ENCODE measurements at regions not wholly inside any gene's neighbourhood (a gene's known extent, or its start where the extent isn't known, plus 50 kb on each side); places are given as distances from the start of the nearest gene placed in this dataset.

DNA sequence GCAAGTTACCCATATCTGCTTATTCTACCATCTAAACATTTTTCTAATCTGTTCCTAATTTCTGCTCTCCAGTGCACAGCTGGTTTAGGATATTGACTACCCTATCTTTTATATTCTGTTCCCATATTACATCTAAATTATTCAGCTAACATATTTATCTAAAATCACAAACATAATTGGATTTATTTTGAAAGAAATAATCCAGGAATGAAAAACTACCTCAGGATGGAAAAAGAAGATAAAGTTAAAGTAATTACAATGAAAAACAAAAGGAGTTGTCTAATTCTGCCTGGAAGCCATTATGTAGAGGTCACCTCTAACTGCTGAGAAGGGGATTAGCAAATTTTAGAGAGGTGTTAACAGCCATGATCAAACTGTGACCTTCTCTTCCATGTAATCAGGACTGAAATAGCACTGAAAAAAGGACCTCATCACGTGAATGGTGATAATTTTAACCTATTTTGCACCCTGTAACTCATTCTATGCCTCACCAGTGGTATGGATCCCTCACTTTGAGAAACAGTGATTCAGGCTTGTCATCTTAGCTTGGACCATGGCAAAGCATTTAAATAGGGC is 653.3 kb downstream of the CDH11 start:
- no peak for TF ChIP-seq Cebpa-rat (IDR thresholded peaks at IDR 0.05)
- Histone ChIP-seq H3K27me3 (no peaks in the 10 kb centered on the region), H3K36me3 (no peaks in the 10 kb centered on the region), H3K9ac (no peak overlapping the region), H3K4me1 (no peaks in the 10 kb centered on the region), H4K20me1 (no peaks in the 10 kb centered on the region), H3K4me3 (no peak overlapping the region), H3K4me2 (no peak overlapping the region), H3K27ac (no peak overlapping the region), H3K9me3 (no peaks in the 10 kb centered on the region)

DNA sequence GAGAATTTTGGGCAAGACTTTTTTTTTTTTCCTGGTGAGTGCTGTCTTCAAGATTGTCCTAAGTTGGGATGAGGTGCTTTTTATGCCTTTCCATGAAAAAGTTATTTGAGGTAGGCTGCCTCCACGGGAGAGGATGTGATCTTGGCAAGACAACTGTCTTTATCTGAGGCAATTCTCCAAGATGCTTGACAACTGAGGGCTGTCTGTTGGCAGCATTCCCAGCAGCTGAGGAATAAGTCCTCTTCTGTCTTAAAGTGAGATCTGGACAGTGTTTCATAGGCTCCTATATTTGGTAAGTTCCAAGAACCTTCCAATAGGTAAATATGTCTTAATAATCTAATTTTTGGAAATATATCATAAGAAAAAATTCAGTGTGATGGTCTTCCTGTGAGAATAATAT is 662.0 kb downstream of the CDH11 start:
- no peak overlapping the region for H3K27ac ChIP-seq
- H3K36me3 ChIP-seq: no peaks in the 10 kb centered on the region
- no peak overlapping the region for H3K9ac ChIP-seq
- no peaks in the 10 kb centered on the region for H3K9me3 ChIP-seq
- no peaks in the 10 kb centered on the region for H3K27me3 ChIP-seq
- no peak for TF ChIP-seq Cebpa-rat (IDR thresholded peaks at IDR 0.05)
- no peak overlapping the region for H3K4me3 ChIP-seq
- H4K20me1 ChIP-seq: no peaks in the 10 kb centered on the region
- no peaks in the 10 kb centered on the region for H3K4me1 ChIP-seq
- no peak overlapping the region for H3K4me2 ChIP-seq

DNA sequence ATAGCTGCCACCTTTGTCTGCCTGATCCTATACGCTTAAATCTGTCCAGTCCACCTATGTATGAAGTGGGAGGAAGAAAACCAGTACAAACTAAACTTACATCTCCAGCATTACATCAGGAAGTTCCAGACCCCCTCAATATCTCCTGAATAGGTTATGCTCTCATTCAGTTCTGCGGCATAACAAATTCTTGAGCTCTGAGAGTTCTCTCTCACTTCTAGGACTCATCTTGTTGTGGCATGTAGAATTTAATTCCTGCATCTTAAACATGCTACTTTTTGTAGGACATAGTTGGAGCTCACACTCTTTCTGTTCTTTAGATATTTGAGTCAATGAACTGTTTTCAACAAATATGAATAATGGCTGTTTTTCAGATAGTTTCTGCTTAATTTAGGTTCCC is 662.5 kb downstream of the CDH11 start:
- Histone ChIP-seq H3K4me2 (no peak overlapping the region), H3K36me3 (no peaks in the 10 kb centered on the region), H3K4me3 (no peak overlapping the region), H3K9ac (no peak overlapping the region), H3K4me1 (no peaks in the 10 kb centered on the region), H3K27me3 (no peaks in the 10 kb centered on the region), H4K20me1 (no peaks in the 10 kb centered on the region), H3K27ac (no peak overlapping the region), H3K9me3 (no peaks in the 10 kb centered on the region)
- TF ChIP-seq Cebpa-rat (IDR thresholded peaks at IDR 0.05): no peak

DNA sequence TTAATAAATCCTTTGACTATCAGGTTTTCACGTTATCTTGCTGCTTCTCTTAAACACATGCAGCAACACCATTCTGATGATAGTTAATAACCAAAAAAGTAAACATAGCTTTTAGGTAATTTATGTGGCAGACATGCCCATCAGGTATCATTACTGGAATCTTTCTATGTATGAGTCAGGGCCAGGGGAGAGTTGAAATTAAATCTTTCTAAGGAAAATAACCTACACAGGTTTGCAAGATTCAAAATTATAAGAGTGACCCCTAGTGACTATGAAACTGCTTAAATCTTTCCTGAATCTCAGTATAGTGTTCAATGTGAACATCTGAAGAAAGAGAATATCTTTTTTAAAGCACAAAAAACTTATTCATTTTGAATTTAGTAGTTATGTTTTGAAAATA is 666.6 kb downstream of the CDH11 start:
- H4K20me1 ChIP-seq: no peaks in the 10 kb centered on the region
- no peaks in the 10 kb centered on the region for H3K4me1 ChIP-seq
- H3K4me3 ChIP-seq: no peak overlapping the region
- no peak overlapping the region for H3K9ac ChIP-seq
- no peaks in the 10 kb centered on the region for H3K36me3 ChIP-seq
- no peak overlapping the region for H3K4me2 ChIP-seq
- H3K27me3 ChIP-seq: no peaks in the 10 kb centered on the region
- no peak overlapping the region for H3K27ac ChIP-seq
- no peak for TF ChIP-seq Cebpa-rat (IDR thresholded peaks at IDR 0.05)
- no peaks in the 10 kb centered on the region for H3K9me3 ChIP-seq

DNA sequence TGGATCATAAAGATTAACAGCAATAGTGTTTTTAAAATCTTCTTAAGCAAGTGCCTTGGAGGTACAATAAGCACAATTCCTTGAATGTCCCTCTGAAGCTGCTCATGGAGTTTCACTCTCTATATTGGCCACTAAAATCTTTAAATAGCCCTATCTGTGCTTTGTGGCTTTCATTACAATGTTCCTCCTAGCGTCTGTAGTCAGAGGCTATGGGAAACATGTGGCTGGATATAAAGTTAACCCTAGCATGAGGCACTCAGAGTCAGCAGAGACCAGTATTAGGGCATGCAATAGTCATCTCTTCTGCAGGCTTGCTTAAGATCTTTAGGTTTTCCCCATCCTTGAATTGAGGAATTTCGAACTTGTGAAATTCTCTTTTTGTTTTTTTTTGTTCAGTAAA is 668.2 kb downstream of the CDH11 start:
- Histone ChIP-seq H3K27ac (no peak overlapping the region), H3K4me2 (no peak overlapping the region), H3K4me1 (no peaks in the 10 kb centered on the region), H3K9me3 (no peaks in the 10 kb centered on the region), H3K27me3 (no peaks in the 10 kb centered on the region), H3K9ac (no peak overlapping the region), H3K36me3 (no peaks in the 10 kb centered on the region), H3K4me3 (no peak overlapping the region), H4K20me1 (no peaks in the 10 kb centered on the region)
- no peak for TF ChIP-seq Cebpa-rat (IDR thresholded peaks at IDR 0.05)

DNA sequence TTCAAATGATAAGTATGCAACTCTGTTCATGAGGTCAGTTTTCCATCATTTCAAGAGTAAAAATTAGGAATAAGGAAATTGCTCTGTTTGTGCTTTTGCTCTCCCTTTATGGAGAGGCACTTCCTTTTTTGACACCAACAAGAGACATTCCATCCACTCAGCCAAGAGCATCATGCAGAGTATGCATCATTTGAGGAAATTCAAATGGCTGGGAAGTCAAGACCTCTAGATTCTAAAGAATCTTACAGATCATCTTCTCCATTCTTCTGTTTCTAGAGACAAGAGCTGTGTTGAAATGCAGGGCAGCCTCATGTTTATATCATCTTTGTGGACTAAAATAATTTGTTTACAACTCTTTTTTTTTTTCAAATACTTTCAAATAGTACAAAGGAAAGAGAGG is 669.4 kb downstream of the CDH11 start:
- Histone ChIP-seq H3K9ac (no peak overlapping the region), H3K4me1 (no peaks in the 10 kb centered on the region), H4K20me1 (no peaks in the 10 kb centered on the region), H3K36me3 (no peaks in the 10 kb centered on the region), H3K4me2 (no peak overlapping the region), H3K27ac (no peak overlapping the region), H3K4me3 (no peak overlapping the region), H3K9me3 (no peaks in the 10 kb centered on the region), H3K27me3 (no peaks in the 10 kb centered on the region)
- no peak for TF ChIP-seq Cebpa-rat (IDR thresholded peaks at IDR 0.05)

DNA sequence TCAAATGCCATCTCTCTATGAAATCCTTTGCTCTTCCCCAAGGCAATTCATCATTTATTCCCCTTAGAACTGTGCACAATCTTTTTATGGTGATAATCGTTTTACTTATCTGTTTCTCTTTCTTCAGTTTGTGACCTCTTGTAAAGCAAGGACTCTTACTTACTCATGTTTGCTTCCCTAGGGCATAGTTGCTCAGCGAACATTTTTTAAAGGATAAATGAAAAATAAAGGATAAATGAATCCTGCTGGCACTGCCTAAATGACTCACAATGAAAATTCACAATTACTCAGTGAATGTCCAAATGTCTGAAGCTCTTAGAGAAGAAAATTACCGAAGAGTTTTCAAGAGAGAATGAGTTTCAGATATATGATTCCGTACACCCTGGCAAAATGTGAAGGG is 671.7 kb downstream of the CDH11 start:
- Histone ChIP-seq H3K36me3 (no peaks in the 10 kb centered on the region), H3K27ac (no peak overlapping the region), H3K9me3 (no peaks in the 10 kb centered on the region), H3K4me2 (no peak overlapping the region), H3K4me1 (no peaks in the 10 kb centered on the region), H3K4me3 (no peak overlapping the region), H4K20me1 (no peaks in the 10 kb centered on the region), H3K9ac (no peak overlapping the region), H3K27me3 (no peaks in the 10 kb centered on the region)
- TF ChIP-seq Cebpa-rat (IDR thresholded peaks at IDR 0.05): no peak

DNA sequence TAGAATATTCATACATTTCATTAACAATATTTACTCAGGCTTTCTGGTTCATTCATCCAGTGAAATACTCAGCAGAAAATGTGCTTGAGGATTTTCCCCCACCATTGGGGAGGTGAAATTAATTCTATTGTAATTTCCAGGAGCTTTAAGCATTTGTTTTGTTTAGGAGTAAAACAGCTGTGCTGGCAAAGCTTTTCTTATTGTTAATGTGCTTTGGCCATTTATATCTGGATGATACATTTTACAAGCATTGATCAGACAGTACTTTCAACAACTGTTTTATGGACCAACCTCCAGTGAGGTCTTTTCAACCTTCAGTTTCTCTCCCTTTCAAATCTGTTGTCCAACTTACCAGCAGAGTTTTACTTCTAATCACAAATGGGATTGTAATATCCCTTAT is 672.4 kb downstream of the CDH11 start:
- Histone ChIP-seq H3K4me1 (no peaks in the 10 kb centered on the region), H3K4me3 (no peak overlapping the region), H3K27me3 (no peaks in the 10 kb centered on the region), H3K27ac (no peak overlapping the region), H3K36me3 (no peaks in the 10 kb centered on the region), H3K9me3 (no peaks in the 10 kb centered on the region), H3K9ac (no peak overlapping the region), H4K20me1 (no peaks in the 10 kb centered on the region), H3K4me2 (no peak overlapping the region)
- TF ChIP-seq Cebpa-rat (IDR thresholded peaks at IDR 0.05): no peak

DNA sequence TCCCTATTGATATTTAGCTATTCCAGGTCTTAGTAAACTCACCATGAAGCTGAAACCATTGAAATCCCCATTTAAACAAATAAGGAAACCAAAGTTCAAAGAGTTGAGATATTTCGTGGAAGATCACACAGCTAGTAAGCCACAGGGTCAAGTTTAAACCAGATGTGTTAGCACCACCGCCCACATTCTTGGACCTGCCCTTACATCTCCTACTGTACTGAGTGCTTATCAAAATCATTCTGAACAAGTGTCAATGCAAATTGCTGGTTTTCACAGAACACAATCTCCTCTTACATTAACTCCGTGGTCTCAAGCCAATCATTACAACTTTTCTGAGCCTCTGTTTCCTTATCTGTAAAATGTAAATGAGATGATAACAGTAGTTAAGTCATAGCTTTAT is 676.2 kb downstream of the CDH11 start:
- no peak for TF ChIP-seq Cebpa-rat (IDR thresholded peaks at IDR 0.05)
- no peaks in the 10 kb centered on the region for H3K36me3 ChIP-seq
- H3K27me3 ChIP-seq: no peaks in the 10 kb centered on the region
- no peak overlapping the region for H3K27ac ChIP-seq
- H4K20me1 ChIP-seq: no peaks in the 10 kb centered on the region
- no peak overlapping the region for H3K4me3 ChIP-seq
- H3K4me2 ChIP-seq: no peak overlapping the region
- H3K9me3 ChIP-seq: no peaks in the 10 kb centered on the region
- no peaks in the 10 kb centered on the region for H3K4me1 ChIP-seq
- H3K9ac ChIP-seq: no peak overlapping the region

DNA sequence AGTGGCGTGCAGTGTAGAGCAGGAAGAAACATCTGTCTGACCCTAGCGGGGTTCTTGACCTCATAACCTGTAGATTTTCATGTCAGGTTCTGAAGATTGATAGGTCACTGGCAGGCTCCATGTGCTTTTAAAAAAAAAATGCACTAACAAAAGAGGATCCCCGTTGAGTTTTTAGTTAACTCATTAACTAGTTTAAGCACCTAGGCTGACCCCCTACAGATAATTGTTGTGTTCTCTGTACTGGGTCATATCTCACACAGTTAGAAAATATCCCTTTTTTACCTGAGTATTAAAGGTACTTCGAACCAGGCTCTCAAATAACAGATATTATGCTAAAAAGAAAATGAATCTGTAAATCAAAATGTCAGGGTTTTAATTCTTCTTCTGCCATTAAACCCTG is 676.6 kb downstream of the CDH11 start:
- H3K4me3 ChIP-seq: no peak overlapping the region
- H4K20me1 ChIP-seq: no peaks in the 10 kb centered on the region
- no peak for TF ChIP-seq Cebpa-rat (IDR thresholded peaks at IDR 0.05)
- H3K4me2 ChIP-seq: no peak overlapping the region
- no peaks in the 10 kb centered on the region for H3K9me3 ChIP-seq
- no peaks in the 10 kb centered on the region for H3K36me3 ChIP-seq
- no peaks in the 10 kb centered on the region for H3K4me1 ChIP-seq
- H3K9ac ChIP-seq: no peak overlapping the region
- no peak overlapping the region for H3K27ac ChIP-seq
- no peaks in the 10 kb centered on the region for H3K27me3 ChIP-seq

DNA sequence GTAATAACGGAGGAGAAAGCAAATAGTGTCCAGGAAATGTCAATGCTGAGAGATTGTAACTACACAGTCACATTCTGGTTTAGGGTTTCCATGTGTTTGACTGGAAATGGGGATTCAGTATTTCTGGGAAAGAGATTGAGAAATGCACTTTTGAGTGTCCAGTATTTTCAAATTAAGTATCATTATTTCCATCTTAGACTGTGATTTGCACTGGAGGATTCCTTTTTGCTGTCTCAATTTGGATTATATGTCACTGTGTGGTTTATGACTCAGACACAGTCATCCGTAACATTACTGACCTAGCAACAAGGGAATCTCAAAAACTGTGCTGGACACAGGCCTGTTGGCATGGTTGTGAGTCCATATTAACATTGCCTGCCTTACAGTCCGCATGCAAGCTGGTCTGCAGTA is 681.4 kb downstream of the CDH11 start:
- H4K20me1 ChIP-seq: no peaks in the 10 kb centered on the region
- H3K27ac ChIP-seq: no peak overlapping the region
- H3K4me1 ChIP-seq: no peaks in the 10 kb centered on the region
- no peak overlapping the region for H3K4me3 ChIP-seq
- H3K36me3 ChIP-seq: no peaks in the 10 kb centered on the region
- no peak for TF ChIP-seq Cebpa-rat (IDR thresholded peaks at IDR 0.05)
- H3K9me3 ChIP-seq: no peaks in the 10 kb centered on the region
- no peaks in the 10 kb centered on the region for H3K27me3 ChIP-seq
- no peak overlapping the region for H3K4me2 ChIP-seq
- H3K9ac ChIP-seq: no peak overlapping the region

Measured in BLaER1 (cell line).